Upper lobe of right lung (tissue), 1 donor: ENCODE measurements at regions not wholly inside any gene's neighbourhood (a gene's known extent, or its start where the extent isn't known, plus 50 kb on each side); places are given as distances from the start of the nearest gene placed in this dataset.

ENCODE experiments used
- ATAC-seq: fragments of 200-7000 bp; cut with Tn5 transposase; one replicate; pipeline ENCODE4 v1.9.1; 2020; ENCODE audit warnings: mild to moderate bottlenecking, moderate library complexity
- DNase-seq: peaks from one replicate; pipeline ENCODE4 v3.0.0-alpha.2; 2020
- H3K27ac ChIP-seq: fragments of 200-600 bp; one replicate; pipeline ENCODE4 v1.8.0; 2022
- H3K27me3 ChIP-seq: fragments of 200-600 bp; one replicate; pipeline ENCODE4 v1.8.0; 2022; ENCODE audit warnings: mild to moderate bottlenecking
- H3K36me3 ChIP-seq: fragments of 200-600 bp; one replicate; pipeline ENCODE4 v1.8.0; 2022
- H3K4me1 ChIP-seq: fragments of 200-600 bp; one replicate; pipeline ENCODE4 v1.8.0; 2022
- H3K4me3 ChIP-seq: fragments of 200-600 bp; one replicate; pipeline ENCODE4 v1.8.0; 2022; ENCODE audit warnings: mild to moderate bottlenecking
- H3K9me3 ChIP-seq: fragments of 200-600 bp; one replicate; pipeline ENCODE4 v1.8.0; 2022
- CTCF ChIP-seq: fragments of 200-600 bp; IDR thresholded peaks from one replicate; pipeline ENCODE4 v1.8.0; 2022; ENCODE audit warnings: antibody characterized with exemption
- intact Hi-C: fragments of 100-400 bp; cut with DNase I; formaldehyde crosslinking; loops from one replicate; pipeline ENCODE4 v1.11.0; 2022
- donor health status: DM: no; HTN: yes; CAD: no; lungs with severe emphysema.

GRCh38 chr4:81538716-81539427 lies 67.2 kb upstream of the RASGEF1B start:
- no peak overlapping the region for H3K27ac ChIP-seq
- intact Hi-C loops: no loop called here
- no peaks in the 10 kb centered on the region for H3K4me1 ChIP-seq
- no peak for TF ChIP-seq CTCF
- DNase-seq (no peak), ATAC-seq (no peak)
- H3K4me3 ChIP-seq: no peak overlapping the region
- no peaks in the 10 kb centered on the region for H3K9me3 ChIP-seq
- H3K36me3 ChIP-seq: no peaks in the 10 kb centered on the region
- H3K27me3 ChIP-seq: no peaks in the 10 kb centered on the region

DNA sequence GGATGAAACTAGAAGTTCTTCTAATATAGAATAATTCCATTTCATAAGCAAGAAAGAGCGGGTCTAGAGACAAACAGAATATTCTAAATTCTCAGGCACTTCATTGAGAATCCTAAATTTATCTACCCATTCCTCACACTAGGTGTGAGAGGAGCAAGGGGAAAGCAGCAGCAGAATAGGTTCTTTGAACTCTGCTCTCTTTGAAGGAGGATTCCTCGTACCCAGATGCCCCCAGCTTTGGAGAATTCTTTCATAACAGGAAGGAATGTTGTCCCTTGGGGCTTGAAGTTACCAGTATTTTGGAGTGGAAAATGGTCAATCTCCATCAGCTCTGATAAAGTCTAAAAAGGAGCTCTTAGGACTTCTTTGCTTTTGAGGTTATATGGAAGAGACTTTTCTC lies 59.7 kb upstream of the RASGEF1B start:
- Histone ChIP-seq H3K36me3 (no peaks in the 10 kb centered on the region), H3K9me3 (no peaks in the 10 kb centered on the region), H3K27ac (no peak overlapping the region), H3K4me3 (no peak overlapping the region), H3K27me3 (no peaks in the 10 kb centered on the region), H3K4me1 (no peaks in the 10 kb centered on the region)
- ATAC-seq (no peak), DNase-seq (no peak)
- TF ChIP-seq CTCF: no peak
- intact Hi-C loops: no loop called here

DNA sequence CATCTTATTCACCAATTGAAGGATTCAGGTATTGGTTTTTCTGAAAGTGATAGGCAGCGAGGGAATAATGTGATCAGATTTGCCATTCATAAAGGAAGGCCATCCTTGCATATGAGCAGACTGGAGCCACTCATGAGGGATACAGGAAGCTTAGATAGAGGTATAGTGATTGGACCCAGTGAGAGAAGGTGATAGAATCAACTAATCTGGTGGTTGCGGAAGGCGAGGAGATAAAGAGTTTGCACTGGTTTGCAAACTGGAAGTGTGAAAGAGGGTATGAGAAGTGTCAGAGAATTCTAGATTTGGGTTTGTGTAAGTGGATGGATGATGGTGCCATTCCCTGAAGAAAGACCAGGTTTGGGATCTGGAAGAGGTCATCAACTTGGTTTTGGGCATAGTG lies 57.3 kb upstream of the RASGEF1B start:
- DNase-seq (no peak), ATAC-seq (no peak)
- Histone ChIP-seq H3K4me1 (no peaks in the 10 kb centered on the region), H3K9me3 (no peaks in the 10 kb centered on the region), H3K4me3 (no peak overlapping the region), H3K27me3 (no peaks in the 10 kb centered on the region), H3K36me3 (no peaks in the 10 kb centered on the region), H3K27ac (no peak overlapping the region)
- no peak for TF ChIP-seq CTCF
- intact Hi-C loops: no loop called here

DNA sequence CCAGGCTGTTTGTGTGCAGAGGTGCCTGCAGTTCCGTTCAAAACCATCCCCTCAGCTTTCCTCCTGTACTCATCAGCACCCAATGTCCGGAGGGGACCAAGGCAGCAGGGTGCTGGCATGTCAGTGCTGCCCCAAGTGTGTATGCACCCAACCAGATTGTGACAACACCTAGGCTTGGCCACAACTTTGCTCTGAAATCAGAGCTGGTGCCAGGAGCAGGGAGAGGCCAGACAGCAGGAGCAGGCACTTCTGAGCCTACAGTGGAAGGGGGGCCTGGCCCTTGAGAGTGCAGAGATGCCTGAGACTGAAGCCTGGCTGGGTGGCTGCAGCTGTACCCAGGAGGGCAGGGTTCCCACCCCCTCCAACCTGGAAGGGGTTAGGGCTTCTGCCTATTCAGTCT lies 56.5 kb upstream of the RASGEF1B start:
- intact Hi-C loops: no loop called here
- Histone ChIP-seq H3K9me3 (no peaks in the 10 kb centered on the region), H3K27me3 (no peaks in the 10 kb centered on the region), H3K4me3 (no peak overlapping the region), H3K4me1 (no peaks in the 10 kb centered on the region), H3K36me3 (no peaks in the 10 kb centered on the region), H3K27ac (no peak overlapping the region)
- ATAC-seq (peak; percentile 38), DNase-seq (no peak)
- no peak for TF ChIP-seq CTCF

DNA sequence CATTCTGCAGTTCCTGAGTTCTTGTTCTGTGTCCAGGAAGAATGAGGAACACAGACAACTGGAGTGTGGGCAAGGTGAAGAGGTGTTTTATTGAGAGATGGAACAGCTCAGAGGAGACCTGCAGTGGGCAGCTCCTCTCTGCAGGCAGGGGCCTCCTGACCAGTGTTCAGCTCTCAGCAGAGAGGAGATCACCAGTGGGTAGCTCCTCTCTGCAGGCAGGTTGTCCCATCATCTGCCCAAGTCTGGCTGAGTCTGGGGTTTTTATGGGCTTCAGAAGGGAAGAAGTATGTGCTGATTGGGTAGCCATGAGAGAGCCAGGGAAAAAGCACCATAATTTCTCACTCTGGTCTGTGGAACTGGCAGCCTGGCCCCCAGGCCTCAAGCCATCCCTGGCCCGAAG lies 56.0 kb upstream of the RASGEF1B start:
- no peak overlapping the region for H3K27ac ChIP-seq
- no peaks in the 10 kb centered on the region for H3K36me3 ChIP-seq
- ATAC-seq: no peak
- intact Hi-C loops: no loop called here
- H3K4me3 ChIP-seq: no peak overlapping the region
- TF ChIP-seq CTCF: no peak
- no peaks in the 10 kb centered on the region for H3K27me3 ChIP-seq
- DNase-seq: no peak
- no peaks in the 10 kb centered on the region for H3K4me1 ChIP-seq
- H3K9me3 ChIP-seq: no peaks in the 10 kb centered on the region

- Histone ChIP-seq H3K27ac (no peak overlapping the region), H3K9me3 (no peaks in the 10 kb centered on the region), H3K4me3 (no peak overlapping the region), H3K36me3 (no peaks in the 10 kb centered on the region), H3K4me1 (no peaks in the 10 kb centered on the region), H3K27me3 (no peaks in the 10 kb centered on the region)
- TF ChIP-seq CTCF: no peak
- peak; percentile 83 for DNase-seq
- peak; percentile 94 for ATAC-seq
- intact Hi-C loops: no loop called here
Observed at GRCh38 chr4:81527115-81527514, 55.4 kb upstream of the RASGEF1B start.
